Thymus (tissue), 11 donors: ENCODE measurements at regions not wholly inside any gene's neighbourhood (a gene's known extent, or its start where the extent isn't known, plus 50 kb on each side); places are given as distances from the start of the nearest gene placed in this dataset.
A peak's percentile ranks its signal among the peaks of the same experiment; 100 is the strongest.

Source experiments
- DNase-seq, 9 donors: peaks; one replicate each; pipeline ENCODE4 v3.0.0-alpha.2; 2013; ENCODE audit warnings: low spot score in 9 of 9, low read depth in 6 of 9, missing footprints in 1 of 9
- H3K27ac ChIP-seq, 2 donors: one replicate each; pipeline ENCODE4 v1.5.1; 2013; ENCODE audit warnings: control low read depth in 1 of 2, low read depth in 1 of 2, low read length in 1 of 2, mild to moderate bottlenecking in 1 of 2, moderate library complexity in 1 of 2
- H3K27me3 ChIP-seq, 2 donors: one replicate each; pipeline ENCODE4 v1.5.1; 2013; ENCODE audit warnings: low read length in 1 of 2; ENCODE audit not compliant: control insufficient read depth in 2 of 2, insufficient read depth in 1 of 2
- H3K36me3 ChIP-seq, 2 donors: one replicate each; pipeline ENCODE4 v1.5.1; 2013; ENCODE audit warnings: low read length in 1 of 2, mild to moderate bottlenecking in 1 of 2, moderate library complexity in 1 of 2; ENCODE audit not compliant: control insufficient read depth in 2 of 2, insufficient read depth in 2 of 2
- H3K4me1 ChIP-seq, 2 donors: one replicate each; pipeline ENCODE4 v1.5.1; 2013; ENCODE audit warnings: low read length in 2 of 2; ENCODE audit not compliant: control insufficient read depth in 2 of 2, insufficient read depth in 2 of 2
- H3K4me3 ChIP-seq, 2 donors: one replicate each; pipeline ENCODE4 v1.5.1; 2013; ENCODE audit warnings: low read length in 2 of 2, control low read depth in 1 of 2, mild to moderate bottlenecking in 1 of 2
- H3K9me3 ChIP-seq, 2 donors: one replicate each; pipeline ENCODE4 v1.5.1; 2013; ENCODE audit warnings: low read length in 1 of 2, mild to moderate bottlenecking in 1 of 2; ENCODE audit not compliant: control insufficient read depth in 2 of 2, insufficient read depth in 1 of 2
- WGBS: extraction: QIAGEN DNeasy Blood & Tissue Kit; methylation state at CpG from one replicate; pipeline ENCODE4 v1.1.7; 2013; 5-methylcytosine and 5-hydroxymethylcytosine counted together
- donor health status: healthy.

DNA sequence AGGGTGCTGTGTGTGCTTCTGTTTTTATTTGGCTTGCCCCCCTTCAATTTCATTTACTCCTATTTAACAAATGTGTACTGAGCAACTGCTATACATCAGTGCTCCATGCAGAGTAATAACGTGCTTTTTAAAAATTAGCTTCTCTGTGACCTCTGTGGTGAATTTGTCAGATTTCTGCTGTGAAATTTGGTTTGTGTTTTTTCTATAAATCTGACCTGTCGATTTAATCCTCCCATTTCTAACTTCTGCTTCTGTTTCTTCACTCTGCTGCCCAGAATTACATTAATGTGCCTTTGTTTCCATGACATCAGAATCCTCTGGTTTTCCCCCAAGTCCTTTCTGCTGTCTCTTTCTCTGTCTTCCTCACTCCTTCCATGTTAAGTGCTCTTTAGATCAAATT is 123.8 kb upstream of the CACNA2D1 start:
- no peaks in the 10 kb centered on the region for H3K9me3 ChIP-seq
- DNase-seq: peak in 1 of 9 donors; percentile 4
- 86% methylated on average over 2 of the region's 2 CpGs for WGBS
- no peaks in the 10 kb centered on the region for H3K36me3 ChIP-seq
- H3K4me1 ChIP-seq: no peaks in the 10 kb centered on the region
- H3K27me3 ChIP-seq: no peaks in the 10 kb centered on the region
- H3K4me3 ChIP-seq: no peak overlapping the region
- no peak overlapping the region for H3K27ac ChIP-seq

- Histone ChIP-seq H3K9me3 (no peaks in the 10 kb centered on the region), H3K4me3 (no peak overlapping the region), H3K4me1 (no peaks in the 10 kb centered on the region), H3K36me3 (no peaks in the 10 kb centered on the region), H3K27ac (no peak overlapping the region), H3K27me3 (no peaks in the 10 kb centered on the region)
- DNase-seq: no peak
- WGBS: 56% methylated on average over 1 of the region's 1 CpG
Observed at GRCh38 chr7:82566752-82567151, 123.2 kb upstream of the CACNA2D1 start.

GRCh38 chr7:82562716-82563404 is 119.3 kb upstream of the CACNA2D1 start:
- Histone ChIP-seq H3K4me3 (no peak overlapping the region), H3K36me3 (no peaks in the 10 kb centered on the region), H3K9me3 (no peaks in the 10 kb centered on the region), H3K4me1 (no peaks in the 10 kb centered on the region), H3K27me3 (no peaks in the 10 kb centered on the region), H3K27ac (no peak overlapping the region)
- DNase-seq: no peak
- WGBS: 96% methylated on average over 2 of the region's 2 CpGs

- peak in 1 of 9 donors; percentile 12 for DNase-seq
Observed at GRCh38 chr7:82559193-82559805, 115.7 kb upstream of the CACNA2D1 start.

DNA sequence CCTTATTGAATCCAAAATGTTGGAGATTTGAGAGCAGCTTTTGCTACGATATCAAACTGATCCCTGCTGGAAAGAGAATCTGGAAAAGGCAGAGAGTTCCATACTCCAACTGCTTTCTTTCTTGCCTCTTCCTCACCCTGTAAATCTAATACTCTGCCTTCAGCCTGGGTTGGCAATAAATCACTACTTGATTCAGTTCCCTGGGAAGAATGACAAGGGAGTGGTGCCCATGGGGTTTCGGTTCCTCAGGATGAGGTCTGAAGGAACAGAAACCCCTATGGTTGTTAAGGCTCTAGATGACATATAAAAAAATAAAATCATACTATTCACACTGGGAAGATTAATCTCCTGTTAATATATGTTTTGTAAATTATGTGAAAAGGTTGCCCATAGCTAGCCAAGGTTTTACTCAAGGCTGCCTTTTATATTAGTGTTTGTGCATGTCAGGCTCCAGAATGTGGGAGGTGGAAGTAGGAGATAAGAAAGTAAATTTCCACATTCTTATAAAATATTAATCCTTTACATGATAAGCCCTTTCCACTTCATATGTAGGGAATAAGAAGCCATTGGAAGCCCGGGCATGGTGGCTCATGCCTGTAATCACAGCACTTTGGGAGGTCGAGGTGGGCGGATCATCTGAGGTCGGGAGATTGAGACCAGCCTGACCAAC is 106.2 kb upstream of the CACNA2D1 start:
- 81% methylated on average over 6 of the region's 6 CpGs for WGBS
- no peak for DNase-seq
- no peaks in the 10 kb centered on the region for H3K4me1 ChIP-seq
- H3K27me3 ChIP-seq: no peaks in the 10 kb centered on the region
- no peak overlapping the region for H3K4me3 ChIP-seq
- H3K36me3 ChIP-seq: no peaks in the 10 kb centered on the region
- H3K27ac ChIP-seq: no peak overlapping the region
- H3K9me3 ChIP-seq: no peaks in the 10 kb centered on the region

More at GRCh38 chr7:82559193-82559805, 115.7 kb upstream of the CACNA2D1 start:
- Histone ChIP-seq H3K9me3 (no peaks in the 10 kb centered on the region), H3K36me3 (no peaks in the 10 kb centered on the region), H3K4me3 (no peak overlapping the region), H3K27me3 (no peaks in the 10 kb centered on the region), H3K4me1 (no peaks in the 10 kb centered on the region), H3K27ac (no peak overlapping the region)
- WGBS: 27% methylated on average over 7 of the region's 7 CpGs

GRCh38 chr7:82548141-82548688 is 104.6 kb upstream of the CACNA2D1 start:
- H3K27ac ChIP-seq: no peak overlapping the region
- no peaks in the 10 kb centered on the region for H3K9me3 ChIP-seq
- 92% methylated on average over 3 of the region's 3 CpGs for WGBS
- no peak overlapping the region for H3K4me3 ChIP-seq
- no peaks in the 10 kb centered on the region for H3K4me1 ChIP-seq
- no peak for DNase-seq
- H3K27me3 ChIP-seq: no peaks in the 10 kb centered on the region
- H3K36me3 ChIP-seq: no peaks in the 10 kb centered on the region

GRCh38 chr7:82542665-82543064 is 99.1 kb upstream of the CACNA2D1 start:
- Histone ChIP-seq H3K9me3 (no peaks in the 10 kb centered on the region), H3K27ac (no peak overlapping the region), H3K4me3 (no peak overlapping the region), H3K36me3 (no peaks in the 10 kb centered on the region), H3K27me3 (no peaks in the 10 kb centered on the region), H3K4me1 (no peaks in the 10 kb centered on the region)
- WGBS: 60% methylated on average over 2 of the region's 2 CpGs
- DNase-seq: no peak

GRCh38 chr7:82539969-82540368 is 96.4 kb upstream of the CACNA2D1 start:
- 95% methylated on average over 6 of the region's 6 CpGs for WGBS
- no peaks in the 10 kb centered on the region for H3K36me3 ChIP-seq
- no peak for DNase-seq

GRCh38 chr7:82534684-82535083 is 91.1 kb upstream of the CACNA2D1 start:
- WGBS: 83% methylated on average over 1 of the region's 1 CpG
- no peaks in the 10 kb centered on the region for H3K36me3 ChIP-seq
- no peak overlapping the region for H3K4me3 ChIP-seq
- no peaks in the 10 kb centered on the region for H3K27me3 ChIP-seq
- no peaks in the 10 kb centered on the region for H3K9me3 ChIP-seq
- no peaks in the 10 kb centered on the region for H3K4me1 ChIP-seq
- no peak for DNase-seq
- no peak overlapping the region for H3K27ac ChIP-seq

More at GRCh38 chr7:82539969-82540368, 96.4 kb upstream of the CACNA2D1 start:
- H3K27me3 ChIP-seq: no peaks in the 10 kb centered on the region
- H3K9me3 ChIP-seq: no peaks in the 10 kb centered on the region
- no peaks in the 10 kb centered on the region for H3K4me1 ChIP-seq
- H3K27ac ChIP-seq: no peak overlapping the region
- no peak overlapping the region for H3K4me3 ChIP-seq
